WTC11 (cell line): ENCODE measurements at regions not wholly inside any gene's neighbourhood (a gene's known extent, or its start where the extent isn't known, plus 50 kb on each side); places are given as distances from the start of the nearest gene placed in this dataset.

ENCODE experiments used
- ATAC-seq: fragments of 200-7000 bp; cut with Tn5 transposase; 2 replicates; pipeline ENCODE4 v1.10.0; 2021; ENCODE audit warnings: mild to moderate bottlenecking, moderate library complexity
- CTCF ChIA-PET: fragments of 300-600 bp; sonication (Branson Sonifier 250); formaldehyde crosslinking; loops from one replicate; lab custom pipeline; 2021; ENCODE audit warnings: antibody characterized with exemption; lab: Charles Lee
- POLR2A ChIA-PET: fragments of 350-600 bp; sonication (Branson Sonifier 250); formaldehyde crosslinking; loops from one replicate; lab custom pipeline; 2021; ENCODE audit warnings: antibody characterized with exemption; lab: Charles Lee
- DNase-seq: peaks from one replicate; pipeline ENCODE4 v3.0.0; 2021; ENCODE audit warnings: low spot score
- H3K27ac Mint-ChIP-seq: 2 replicates; pipeline ENCODE4 v1.8.0; 2021; ENCODE audit warnings: mixed read lengths
- H3K27me3 Mint-ChIP-seq: 2 replicates; pipeline ENCODE4 v1.8.0; 2021; ENCODE audit warnings: low read depth, mild to moderate bottlenecking, moderate library complexity, mixed read lengths
- H3K36me3 Mint-ChIP-seq: 2 replicates; pipeline ENCODE4 v1.8.0; 2021; ENCODE audit warnings: mixed read lengths
- H3K4me1 Mint-ChIP-seq: 2 replicates; pipeline ENCODE4 v1.8.0; 2022; ENCODE audit warnings: mixed read lengths
- H3K4me3 Mint-ChIP-seq: 2 replicates; pipeline ENCODE4 v1.8.0; 2021; ENCODE audit warnings: mild to moderate bottlenecking, moderate library complexity, mixed read lengths
- H3K9me3 Mint-ChIP-seq: 2 replicates; pipeline ENCODE4 v1.8.0; 2021; ENCODE audit warnings: mixed read lengths
- AFF4 ChIP-seq: sonication (generic); formaldehyde crosslinking; IDR thresholded peaks from 2 replicates; pipeline ENCODE4 v1.8.1; 2023; ENCODE audit warnings: mild to moderate bottlenecking, missing genetic modification reagents, borderline replicate concordance
- ATF1 ChIP-seq: sonication (generic); formaldehyde crosslinking; IDR thresholded peaks from 2 replicates; pipeline ENCODE4 v1.8.1; 2023; ENCODE audit warnings: mild to moderate bottlenecking, moderate library complexity, missing genetic modification reagents
- CBFB ChIP-seq: sonication (generic); formaldehyde crosslinking; IDR thresholded peaks from 2 replicates; pipeline ENCODE4 v1.8.1; 2022; ENCODE audit warnings: mild to moderate bottlenecking, low read depth, missing genetic modification reagents
- E2F5 ChIP-seq: sonication (generic); formaldehyde crosslinking; IDR thresholded peaks from 2 replicates; pipeline ENCODE4 v1.8.1; 2022; ENCODE audit warnings: mild to moderate bottlenecking, moderate library complexity, missing genetic modification reagents
- ERG ChIP-seq: fragments of 250-450 bp; sonication (Bioruptor Pico); IDR thresholded peaks from 2 replicates; pipeline ENCODE4 v1.8.0; 2021; ENCODE audit warnings: mild to moderate bottlenecking
- FOXJ3 ChIP-seq: sonication (generic); formaldehyde crosslinking; IDR thresholded peaks from 2 replicates; pipeline ENCODE4 v1.9.0; 2021; ENCODE audit warnings: missing genetic modification reagents, mild to moderate bottlenecking, borderline replicate concordance
- MAX ChIP-seq: sonication (generic); formaldehyde crosslinking; IDR thresholded peaks from 2 replicates; pipeline ENCODE4 v1.8.0; 2022; ENCODE audit warnings: mild to moderate bottlenecking, missing genetic modification reagents
- NFATC4 ChIP-seq: fragments of 250-450 bp; sonication (Bioruptor Pico); IDR thresholded peaks from 2 replicates; pipeline ENCODE4 v1.9.0; 2021; ENCODE audit warnings: mild to moderate bottlenecking
- NFYB ChIP-seq: sonication (generic); formaldehyde crosslinking; conservative IDR thresholded peaks from 2 replicates; pipeline ENCODE4 v1.8.0; 2022; ENCODE audit warnings: low read depth, missing genetic modification reagents
- SMAD3 ChIP-seq: sonication (generic); formaldehyde crosslinking; IDR thresholded peaks from 2 replicates; pipeline ENCODE4 v1.8.0; 2022; ENCODE audit warnings: missing genetic modification reagents, mild to moderate bottlenecking, borderline replicate concordance
- TEAD4 ChIP-seq: sonication (generic); formaldehyde crosslinking; IDR thresholded peaks from 2 replicates; pipeline ENCODE4 v1.8.0; 2022; ENCODE audit warnings: mild to moderate bottlenecking, missing genetic modification reagents
- ZNF121 ChIP-seq: sonication (generic); formaldehyde crosslinking; IDR thresholded peaks from 2 replicates; pipeline ENCODE4 v1.8.0; 2023; ENCODE audit warnings: missing genetic modification reagents
- ZNF317 ChIP-seq: sonication (generic); formaldehyde crosslinking; IDR thresholded peaks from 2 replicates; pipeline ENCODE4 v1.8.1; 2023; ENCODE audit warnings: low read depth, mild to moderate bottlenecking, moderate library complexity, missing genetic modification reagents, borderline replicate concordance
- ZSCAN18 ChIP-seq: fragments of 250-450 bp; sonication (Bioruptor Pico); IDR thresholded peaks from 2 replicates; pipeline ENCODE4 v2.1.2; 2022; ENCODE audit warnings: mild to moderate bottlenecking, moderate library complexity
- TF ChIP-seq, protein P1 (sequence below): fragments of 250-450 bp; sonication (Bioruptor Pico); IDR thresholded peaks from 2 replicates; pipeline ENCODE4 v1.9.0; 2021; ENCODE audit warnings: mild to moderate bottlenecking, borderline replicate concordance
- TF ChIP-seq, protein P2 (sequence below): sonication (generic); formaldehyde crosslinking; IDR thresholded peaks from 2 replicates; pipeline ENCODE4 v1.8.1; 2023; ENCODE audit warnings: mild to moderate bottlenecking, missing genetic modification reagents, moderate library complexity
- TF ChIP-seq, protein P3 (sequence below): fragments of 250-450 bp; sonication (Bioruptor Pico); IDR thresholded peaks from 2 replicates; pipeline ENCODE4 v1.9.0; 2021; ENCODE audit warnings: mild to moderate bottlenecking
- TF ChIP-seq, protein P4 (sequence below): sonication (generic); formaldehyde crosslinking; IDR thresholded peaks from 2 replicates; pipeline ENCODE4 v1.8.0; 2022; ENCODE audit warnings: mild to moderate bottlenecking, missing genetic modification reagents

- no peaks in the 10 kb centered on the region for H3K27me3 Mint-ChIP-seq
- H3K36me3 Mint-ChIP-seq: no peaks in the 10 kb centered on the region
- ATAC-seq: no peak
- H3K4me3 Mint-ChIP-seq: no peak overlapping the region
- POLR2A ChIA-PET: no interaction called here
- CTCF ChIA-PET: interaction anchor here (0.5 to 1.3 kb wide), 2 partner anchors 63 to 87 kb away, joined by 3 read pairs; no protein-coding TSS in a partner anchor
- DNase-seq: no peak
- no peaks in the 10 kb centered on the region for H3K4me1 Mint-ChIP-seq
- no peaks in the 10 kb centered on the region for H3K9me3 Mint-ChIP-seq
- TF ChIP-seq SMAD3 (CRISPR knock-in tag): no peak
- TF ChIP-seq NFYB (CRISPR knock-in tag): no peak
- no peak for TF ChIP-seq ZSCAN18 (CRISPR knock-in tag)
- TF ChIP-seq, protein P1, sequence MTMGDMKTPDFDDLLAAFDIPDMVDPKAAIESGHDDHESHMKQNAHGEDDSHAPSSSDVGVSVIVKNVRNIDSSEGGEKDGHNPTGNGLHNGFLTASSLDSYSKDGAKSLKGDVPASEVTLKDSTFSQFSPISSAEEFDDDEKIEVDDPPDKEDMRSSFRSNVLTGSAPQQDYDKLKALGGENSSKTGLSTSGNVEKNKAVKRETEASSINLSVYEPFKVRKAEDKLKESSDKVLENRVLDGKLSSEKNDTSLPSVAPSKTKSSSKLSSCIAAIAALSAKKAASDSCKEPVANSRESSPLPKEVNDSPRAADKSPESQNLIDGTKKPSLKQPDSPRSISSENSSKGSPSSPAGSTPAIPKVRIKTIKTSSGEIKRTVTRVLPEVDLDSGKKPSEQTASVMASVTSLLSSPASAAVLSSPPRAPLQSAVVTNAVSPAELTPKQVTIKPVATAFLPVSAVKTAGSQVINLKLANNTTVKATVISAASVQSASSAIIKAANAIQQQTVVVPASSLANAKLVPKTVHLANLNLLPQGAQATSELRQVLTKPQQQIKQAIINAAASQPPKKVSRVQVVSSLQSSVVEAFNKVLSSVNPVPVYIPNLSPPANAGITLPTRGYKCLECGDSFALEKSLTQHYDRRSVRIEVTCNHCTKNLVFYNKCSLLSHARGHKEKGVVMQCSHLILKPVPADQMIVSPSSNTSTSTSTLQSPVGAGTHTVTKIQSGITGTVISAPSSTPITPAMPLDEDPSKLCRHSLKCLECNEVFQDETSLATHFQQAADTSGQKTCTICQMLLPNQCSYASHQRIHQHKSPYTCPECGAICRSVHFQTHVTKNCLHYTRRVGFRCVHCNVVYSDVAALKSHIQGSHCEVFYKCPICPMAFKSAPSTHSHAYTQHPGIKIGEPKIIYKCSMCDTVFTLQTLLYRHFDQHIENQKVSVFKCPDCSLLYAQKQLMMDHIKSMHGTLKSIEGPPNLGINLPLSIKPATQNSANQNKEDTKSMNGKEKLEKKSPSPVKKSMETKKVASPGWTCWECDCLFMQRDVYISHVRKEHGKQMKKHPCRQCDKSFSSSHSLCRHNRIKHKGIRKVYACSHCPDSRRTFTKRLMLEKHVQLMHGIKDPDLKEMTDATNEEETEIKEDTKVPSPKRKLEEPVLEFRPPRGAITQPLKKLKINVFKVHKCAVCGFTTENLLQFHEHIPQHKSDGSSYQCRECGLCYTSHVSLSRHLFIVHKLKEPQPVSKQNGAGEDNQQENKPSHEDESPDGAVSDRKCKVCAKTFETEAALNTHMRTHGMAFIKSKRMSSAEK (CRISPR knock-in tag): no peak
- no peak for TF ChIP-seq ZNF121 (CRISPR knock-in tag)
- TF ChIP-seq E2F5 (CRISPR knock-in tag): no peak
- TF ChIP-seq, protein P2, sequence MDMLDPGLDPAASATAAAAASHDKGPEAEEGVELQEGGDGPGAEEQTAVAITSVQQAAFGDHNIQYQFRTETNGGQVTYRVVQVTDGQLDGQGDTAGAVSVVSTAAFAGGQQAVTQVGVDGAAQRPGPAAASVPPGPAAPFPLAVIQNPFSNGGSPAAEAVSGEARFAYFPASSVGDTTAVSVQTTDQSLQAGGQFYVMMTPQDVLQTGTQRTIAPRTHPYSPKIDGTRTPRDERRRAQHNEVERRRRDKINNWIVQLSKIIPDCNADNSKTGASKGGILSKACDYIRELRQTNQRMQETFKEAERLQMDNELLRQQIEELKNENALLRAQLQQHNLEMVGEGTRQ (CRISPR knock-in tag): no peak
- TF ChIP-seq TEAD4 (CRISPR knock-in tag): no peak
- TF ChIP-seq FOXJ3 (CRISPR knock-in tag): no peak
- TF ChIP-seq CBFB (CRISPR knock-in tag): no peak
- TF ChIP-seq, protein P3, sequence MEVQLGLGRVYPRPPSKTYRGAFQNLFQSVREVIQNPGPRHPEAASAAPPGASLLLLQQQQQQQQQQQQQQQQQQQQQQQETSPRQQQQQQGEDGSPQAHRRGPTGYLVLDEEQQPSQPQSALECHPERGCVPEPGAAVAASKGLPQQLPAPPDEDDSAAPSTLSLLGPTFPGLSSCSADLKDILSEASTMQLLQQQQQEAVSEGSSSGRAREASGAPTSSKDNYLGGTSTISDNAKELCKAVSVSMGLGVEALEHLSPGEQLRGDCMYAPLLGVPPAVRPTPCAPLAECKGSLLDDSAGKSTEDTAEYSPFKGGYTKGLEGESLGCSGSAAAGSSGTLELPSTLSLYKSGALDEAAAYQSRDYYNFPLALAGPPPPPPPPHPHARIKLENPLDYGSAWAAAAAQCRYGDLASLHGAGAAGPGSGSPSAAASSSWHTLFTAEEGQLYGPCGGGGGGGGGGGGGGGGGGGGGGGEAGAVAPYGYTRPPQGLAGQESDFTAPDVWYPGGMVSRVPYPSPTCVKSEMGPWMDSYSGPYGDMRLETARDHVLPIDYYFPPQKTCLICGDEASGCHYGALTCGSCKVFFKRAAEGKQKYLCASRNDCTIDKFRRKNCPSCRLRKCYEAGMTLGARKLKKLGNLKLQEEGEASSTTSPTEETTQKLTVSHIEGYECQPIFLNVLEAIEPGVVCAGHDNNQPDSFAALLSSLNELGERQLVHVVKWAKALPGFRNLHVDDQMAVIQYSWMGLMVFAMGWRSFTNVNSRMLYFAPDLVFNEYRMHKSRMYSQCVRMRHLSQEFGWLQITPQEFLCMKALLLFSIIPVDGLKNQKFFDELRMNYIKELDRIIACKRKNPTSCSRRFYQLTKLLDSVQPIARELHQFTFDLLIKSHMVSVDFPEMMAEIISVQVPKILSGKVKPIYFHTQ (CRISPR knock-in tag): no peak
- no peak for TF ChIP-seq NFATC4
- no peak overlapping the region for H3K27ac Mint-ChIP-seq
Observed at GRCh38 chr22:49638788-49639187, 188.9 kb downstream of the BRD1 start.

DNA sequence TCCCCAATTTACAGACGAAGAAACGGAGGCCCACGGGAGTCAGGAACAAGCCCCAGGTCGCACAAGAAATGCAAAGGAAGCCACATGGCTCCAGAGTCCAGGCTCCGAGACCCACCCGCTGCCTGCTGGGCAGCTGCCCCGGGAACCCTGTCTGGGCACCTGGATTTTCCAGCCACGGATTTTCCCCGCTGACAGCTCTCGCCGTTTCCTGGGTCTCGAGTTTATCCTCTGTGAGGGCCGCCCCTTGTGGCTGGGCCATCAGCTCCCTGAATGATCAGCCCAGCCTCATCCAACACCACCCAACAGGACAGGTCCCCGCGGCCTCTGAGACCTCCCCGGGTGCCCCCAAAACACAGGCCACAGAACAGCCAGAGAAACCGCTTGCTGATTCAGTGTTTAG is 189.7 kb downstream of the BRD1 start:
- Mint-ChIP-seq H3K9me3 (no peaks in the 10 kb centered on the region), H3K4me1 (no peaks in the 10 kb centered on the region), H3K27ac (no peak overlapping the region), H3K4me3 (no peak overlapping the region), H3K27me3 (no peaks in the 10 kb centered on the region), H3K36me3 (no peaks in the 10 kb centered on the region)
- ATAC-seq (no peak), DNase-seq (no peak)
- POLR2A ChIA-PET: no interaction called here
- CTCF ChIA-PET: interaction anchor here (1.3 kb wide), 1 partner anchor 64 kb away, joined by 3 read pairs; no protein-coding TSS in a partner anchor
- TF ChIP-seq ATF1 (no peak), ERG (no peak), MAX (no peak), CBFB (CRISPR knock-in tag) (no peak), ZNF317 (CRISPR knock-in tag) (no peak), AFF4 (CRISPR knock-in tag) (no peak)
- TF ChIP-seq, protein P4, sequence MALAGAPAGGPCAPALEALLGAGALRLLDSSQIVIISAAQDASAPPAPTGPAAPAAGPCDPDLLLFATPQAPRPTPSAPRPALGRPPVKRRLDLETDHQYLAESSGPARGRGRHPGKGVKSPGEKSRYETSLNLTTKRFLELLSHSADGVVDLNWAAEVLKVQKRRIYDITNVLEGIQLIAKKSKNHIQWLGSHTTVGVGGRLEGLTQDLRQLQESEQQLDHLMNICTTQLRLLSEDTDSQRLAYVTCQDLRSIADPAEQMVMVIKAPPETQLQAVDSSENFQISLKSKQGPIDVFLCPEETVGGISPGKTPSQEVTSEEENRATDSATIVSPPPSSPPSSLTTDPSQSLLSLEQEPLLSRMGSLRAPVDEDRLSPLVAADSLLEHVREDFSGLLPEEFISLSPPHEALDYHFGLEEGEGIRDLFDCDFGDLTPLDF: no peak
